Smooth muscle cell (in vitro differentiated cells): ENCODE measurements at regions not wholly inside any gene's neighbourhood (a gene's known extent, or its start where the extent isn't known, plus 50 kb on each side); places are given as distances from the start of the nearest gene placed in this dataset.

ENCODE experiments used
- DNase-seq: peaks from one replicate; lab custom pipeline; 2025; ENCODE audit not compliant: unreplicated experiment; lab: John Stamatoyannopoulos, UW
- H2AFZ ChIP-seq: fragments of 200-600 bp; sonication (generic); 2 replicates; pipeline ENCODE4 v1.6.0; 2016; ENCODE audit warnings: antibody characterized with exemption, low read depth, mild to moderate bottlenecking
- H3F3A ChIP-seq: fragments of 200-600 bp; sonication (generic); 2 replicates; pipeline ENCODE4 v1.6.0; 2017; ENCODE audit warnings: antibody characterized with exemption, low read depth
- H3K27ac ChIP-seq: fragments of 200-600 bp; sonication (generic); 2 replicates; pipeline ENCODE4 v1.5.1; 2016; ENCODE audit warnings: low read depth, mild to moderate bottlenecking
- H3K27me3 ChIP-seq: fragments of 200-600 bp; sonication (generic); 2 replicates; pipeline ENCODE4 v1.6.1; 2016; ENCODE audit warnings: low read depth, mild to moderate bottlenecking
- H3K36me3 ChIP-seq: fragments of 200-600 bp; sonication (generic); 2 replicates; pipeline ENCODE4 v1.5.1; 2016; ENCODE audit warnings: low read depth
- H3K4me1 ChIP-seq: fragments of 200-600 bp; sonication (generic); 2 replicates; pipeline ENCODE4 v1.5.1; 2016; ENCODE audit warnings: low read depth
- H3K4me2 ChIP-seq: fragments of 200-600 bp; sonication (generic); 2 replicates; pipeline ENCODE4 v1.6.0; 2016; ENCODE audit warnings: mild to moderate bottlenecking
- H3K4me3 ChIP-seq: fragments of 200-600 bp; sonication (generic); 2 replicates; pipeline ENCODE4 v1.5.1; 2016; ENCODE audit warnings: mild to moderate bottlenecking
- H3K79me2 ChIP-seq: fragments of 200-600 bp; sonication (generic); 2 replicates; pipeline ENCODE4 v1.6.0; 2016; ENCODE audit warnings: low read depth, mild to moderate bottlenecking
- H3K9ac ChIP-seq: fragments of 200-600 bp; sonication (generic); 2 replicates; pipeline ENCODE4 v1.6.0; 2016; ENCODE audit warnings: low read depth
- H3K9me3 ChIP-seq: fragments of 200-600 bp; sonication (generic); replicated peaks from 2 replicates; pipeline ENCODE4 v1.5.1; 2016; ENCODE audit warnings: low read depth
- H4K20me1 ChIP-seq: fragments of 200-600 bp; sonication (generic); 2 replicates; pipeline ENCODE4 v1.6.0; 2016; ENCODE audit warnings: low read depth
- WGBS: methylation state at CpG from one replicate; pipeline ENCODE4 v1.1.7; 2016; ENCODE audit warnings: low lambda C conversion rate; 5-methylcytosine and 5-hydroxymethylcytosine counted together
- TF ChIP-seq, protein P1 (sequence below): fragments of 200-600 bp; sonication (generic); IDR thresholded peaks from 2 replicates; pipeline ENCODE4 v1.5.1; 2017; ENCODE audit warnings: borderline replicate concordance, mild to moderate bottlenecking, antibody characterized with exemption; ENCODE audit not compliant: insufficient read depth, poor library complexity, severe bottlenecking

GRCh38 chr2:39929531-39929930 lies 150.5 kb upstream of the THUMPD2 start:
- Histone ChIP-seq H3K4me2 (no peak overlapping the region), H3K4me3 (no peak overlapping the region), H3K36me3 (no peaks in the 10 kb centered on the region), H3F3A (no peaks in the 10 kb centered on the region), H3K9ac (no peak overlapping the region), H3K27ac (no peak overlapping the region), H4K20me1 (no peaks in the 10 kb centered on the region), H2AFZ (no peak overlapping the region), H3K27me3 (no peaks in the 10 kb centered on the region), H3K4me1 (no peaks in the 10 kb centered on the region), H3K79me2 (no peaks in the 10 kb centered on the region), H3K9me3 (no peaks in the 10 kb centered on the region)
- TF ChIP-seq, protein P1, sequence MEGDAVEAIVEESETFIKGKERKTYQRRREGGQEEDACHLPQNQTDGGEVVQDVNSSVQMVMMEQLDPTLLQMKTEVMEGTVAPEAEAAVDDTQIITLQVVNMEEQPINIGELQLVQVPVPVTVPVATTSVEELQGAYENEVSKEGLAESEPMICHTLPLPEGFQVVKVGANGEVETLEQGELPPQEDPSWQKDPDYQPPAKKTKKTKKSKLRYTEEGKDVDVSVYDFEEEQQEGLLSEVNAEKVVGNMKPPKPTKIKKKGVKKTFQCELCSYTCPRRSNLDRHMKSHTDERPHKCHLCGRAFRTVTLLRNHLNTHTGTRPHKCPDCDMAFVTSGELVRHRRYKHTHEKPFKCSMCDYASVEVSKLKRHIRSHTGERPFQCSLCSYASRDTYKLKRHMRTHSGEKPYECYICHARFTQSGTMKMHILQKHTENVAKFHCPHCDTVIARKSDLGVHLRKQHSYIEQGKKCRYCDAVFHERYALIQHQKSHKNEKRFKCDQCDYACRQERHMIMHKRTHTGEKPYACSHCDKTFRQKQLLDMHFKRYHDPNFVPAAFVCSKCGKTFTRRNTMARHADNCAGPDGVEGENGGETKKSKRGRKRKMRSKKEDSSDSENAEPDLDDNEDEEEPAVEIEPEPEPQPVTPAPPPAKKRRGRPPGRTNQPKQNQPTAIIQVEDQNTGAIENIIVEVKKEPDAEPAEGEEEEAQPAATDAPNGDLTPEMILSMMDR: no peak
- whole genome bisulfite sequencing: 90% methylated on average over 2 of the region's 2 CpGs
- no peak for DNase-seq

DNA sequence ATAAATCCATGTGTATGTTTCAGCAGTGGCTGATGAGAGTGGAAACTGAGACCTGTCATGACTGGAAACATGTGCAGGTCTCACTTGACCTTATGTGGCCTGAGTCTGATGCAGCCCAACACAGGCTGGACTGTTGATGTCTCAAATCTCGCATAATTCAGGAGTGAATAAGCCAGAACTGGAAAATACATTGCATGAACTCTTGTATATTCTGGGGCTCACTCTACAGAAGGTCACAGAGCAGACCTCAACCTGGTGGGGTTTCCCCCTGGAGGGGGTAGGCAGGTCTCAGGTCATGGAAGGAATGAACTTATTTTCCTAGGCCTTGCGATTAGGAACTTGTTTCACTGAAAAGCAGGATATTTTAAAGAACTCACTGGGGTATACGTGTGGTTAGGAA lies 146.3 kb upstream of the THUMPD2 start:
- no peaks in the 10 kb centered on the region for H4K20me1 ChIP-seq
- no peak for DNase-seq
- no peaks in the 10 kb centered on the region for H3K36me3 ChIP-seq
- no peak overlapping the region for H3K4me3 ChIP-seq
- TF ChIP-seq, protein P1: no peak
- H3K27me3 ChIP-seq: no peaks in the 10 kb centered on the region
- H3K4me1 ChIP-seq: no peaks in the 10 kb centered on the region
- H3K9ac ChIP-seq: no peak overlapping the region
- H3K27ac ChIP-seq: no peak overlapping the region
- no peaks in the 10 kb centered on the region for H3F3A ChIP-seq
- no peaks in the 10 kb centered on the region for H3K9me3 ChIP-seq
- no peak overlapping the region for H2AFZ ChIP-seq
- no peak overlapping the region for H3K4me2 ChIP-seq
- 97% methylated on average over 3 of the region's 3 CpGs for WGBS
- H3K79me2 ChIP-seq: no peaks in the 10 kb centered on the region

DNA sequence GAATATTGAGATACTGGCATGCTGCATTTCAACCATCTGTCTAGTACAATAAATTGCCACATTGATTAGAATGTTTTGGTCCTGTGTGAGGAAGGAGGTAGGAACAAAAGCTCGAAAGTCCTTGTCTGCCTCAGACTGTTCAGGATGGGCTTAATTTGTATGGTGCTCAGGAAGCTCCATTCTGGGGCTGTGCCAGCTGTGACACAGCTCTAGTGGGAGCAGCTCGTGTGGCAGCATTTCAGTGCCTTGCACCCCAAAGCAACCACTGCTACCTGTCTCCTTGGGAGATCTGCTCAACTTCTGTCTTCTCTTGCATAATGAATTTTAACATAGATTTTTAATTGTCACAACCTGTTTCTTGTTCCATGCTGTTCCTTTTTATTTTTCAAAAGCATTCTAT lies 144.4 kb upstream of the THUMPD2 start:
- no peak overlapping the region for H2AFZ ChIP-seq
- TF ChIP-seq, protein P1: no peak
- no peaks in the 10 kb centered on the region for H3K9me3 ChIP-seq
- no peaks in the 10 kb centered on the region for H3K36me3 ChIP-seq
- no peak for DNase-seq
- no peak overlapping the region for H3K4me3 ChIP-seq
- H3K79me2 ChIP-seq: no peaks in the 10 kb centered on the region
- no peaks in the 10 kb centered on the region for H4K20me1 ChIP-seq
- no peaks in the 10 kb centered on the region for H3F3A ChIP-seq
- no peaks in the 10 kb centered on the region for H3K27me3 ChIP-seq
- H3K27ac ChIP-seq: no peak overlapping the region
- 86% methylated on average over 2 of the region's 2 CpGs for WGBS
- no peaks in the 10 kb centered on the region for H3K4me1 ChIP-seq
- H3K9ac ChIP-seq: no peak overlapping the region
- no peak overlapping the region for H3K4me2 ChIP-seq

DNA sequence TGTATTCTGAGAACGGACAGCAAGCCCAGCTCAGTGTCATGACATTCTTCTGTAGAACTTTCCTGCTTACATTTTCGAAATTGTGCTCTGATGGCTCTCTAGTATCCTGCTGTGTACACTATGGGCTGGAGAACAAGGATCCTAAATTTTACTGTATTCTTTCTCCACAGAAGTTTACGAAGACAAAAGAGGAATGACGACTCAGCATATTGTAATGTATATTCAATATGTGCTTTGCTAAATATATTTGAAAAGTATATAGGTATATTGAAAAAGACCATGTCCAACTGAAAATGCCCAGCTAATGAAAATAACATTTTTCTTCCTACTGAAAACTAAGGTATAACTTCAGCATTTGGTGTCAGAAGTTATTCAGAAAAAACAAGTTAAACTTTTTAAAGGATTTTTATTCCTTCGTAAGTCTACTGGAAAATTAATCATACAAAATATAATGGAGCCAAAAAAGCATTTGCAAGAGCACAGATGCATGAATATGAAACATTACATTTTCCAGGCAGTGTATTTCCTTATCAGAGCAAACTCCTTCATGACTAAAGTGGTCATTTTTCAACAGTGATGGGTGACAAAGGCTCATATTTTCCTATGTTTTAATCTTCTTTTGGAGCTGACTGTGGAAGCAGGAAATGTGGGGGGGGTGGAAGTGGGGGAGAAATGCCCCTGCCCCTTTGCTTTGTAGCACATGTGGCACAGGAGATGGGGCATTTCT lies 143.8 kb upstream of the THUMPD2 start:
- Histone ChIP-seq H3K9me3 (no peaks in the 10 kb centered on the region), H3K27me3 (no peaks in the 10 kb centered on the region), H3K4me3 (no peak overlapping the region), H3F3A (no peaks in the 10 kb centered on the region), H3K4me2 (no peak overlapping the region), H3K4me1 (no peaks in the 10 kb centered on the region), H3K9ac (no peak overlapping the region), H4K20me1 (no peaks in the 10 kb centered on the region), H2AFZ (no peak overlapping the region), H3K79me2 (no peaks in the 10 kb centered on the region), H3K36me3 (no peaks in the 10 kb centered on the region), H3K27ac (no peak overlapping the region)
- TF ChIP-seq, protein P1: no peak
- 80% methylated on average over 5 of the region's 5 CpGs for WGBS
- no peak for DNase-seq
